Fibroblast of pulmonary artery (primary cell): ENCODE measurements at regions not wholly inside any gene's neighbourhood (a gene's known extent, or its start where the extent isn't known, plus 50 kb on each side); places are given as distances from the start of the nearest gene placed in this dataset.
"Not testable (repeated sequence)": the region's sequence is repeated elsewhere in the genome, so short reads cannot be mapped to it uniquely, and the experiment has no call there.

Experiments
- DNase-seq: peaks from one replicate; pipeline ENCODE4 v3.0.0-alpha.2; 2010; ENCODE audit warnings: low read depth
- H3K4me3 ChIP-seq: replicated peaks from 2 replicates; pipeline ENCODE4 v1.5.1; 2011; ENCODE audit warnings: low read depth, mild to moderate bottlenecking, control low read depth, low read length, moderate library complexity
- TF ChIP-seq, protein P1 (sequence below): IDR thresholded peaks from 2 replicates; pipeline ENCODE4 v1.5.1; 2011; ENCODE audit warnings: mild to moderate bottlenecking, control low read depth, low read length, inconsistent platforms; ENCODE audit errors: missing control alignments

DNA sequence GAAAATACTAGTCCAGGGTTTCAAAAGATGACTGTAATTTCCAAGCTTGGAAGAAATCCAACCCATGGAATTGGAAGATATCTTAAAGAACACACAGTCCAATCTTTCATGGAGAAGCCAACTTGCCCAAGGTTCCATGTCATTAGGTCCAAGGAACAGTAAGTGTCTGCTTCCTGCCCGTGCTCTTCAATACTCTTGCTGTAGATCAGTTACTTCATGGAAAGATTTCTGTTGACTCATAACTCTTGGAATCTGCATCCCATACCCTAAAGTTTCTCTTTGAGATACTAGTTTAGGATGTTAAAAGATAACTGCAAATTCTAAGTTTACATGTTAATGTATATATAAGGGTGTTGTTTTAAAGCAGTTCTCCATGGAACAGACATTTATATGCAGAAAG is 127.9 kb upstream of the SLC13A1 start:
- no peak for DNase-seq
- TF ChIP-seq, protein P1, sequence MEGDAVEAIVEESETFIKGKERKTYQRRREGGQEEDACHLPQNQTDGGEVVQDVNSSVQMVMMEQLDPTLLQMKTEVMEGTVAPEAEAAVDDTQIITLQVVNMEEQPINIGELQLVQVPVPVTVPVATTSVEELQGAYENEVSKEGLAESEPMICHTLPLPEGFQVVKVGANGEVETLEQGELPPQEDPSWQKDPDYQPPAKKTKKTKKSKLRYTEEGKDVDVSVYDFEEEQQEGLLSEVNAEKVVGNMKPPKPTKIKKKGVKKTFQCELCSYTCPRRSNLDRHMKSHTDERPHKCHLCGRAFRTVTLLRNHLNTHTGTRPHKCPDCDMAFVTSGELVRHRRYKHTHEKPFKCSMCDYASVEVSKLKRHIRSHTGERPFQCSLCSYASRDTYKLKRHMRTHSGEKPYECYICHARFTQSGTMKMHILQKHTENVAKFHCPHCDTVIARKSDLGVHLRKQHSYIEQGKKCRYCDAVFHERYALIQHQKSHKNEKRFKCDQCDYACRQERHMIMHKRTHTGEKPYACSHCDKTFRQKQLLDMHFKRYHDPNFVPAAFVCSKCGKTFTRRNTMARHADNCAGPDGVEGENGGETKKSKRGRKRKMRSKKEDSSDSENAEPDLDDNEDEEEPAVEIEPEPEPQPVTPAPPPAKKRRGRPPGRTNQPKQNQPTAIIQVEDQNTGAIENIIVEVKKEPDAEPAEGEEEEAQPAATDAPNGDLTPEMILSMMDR: no peak
- H3K4me3 ChIP-seq: no peak overlapping the region

DNA sequence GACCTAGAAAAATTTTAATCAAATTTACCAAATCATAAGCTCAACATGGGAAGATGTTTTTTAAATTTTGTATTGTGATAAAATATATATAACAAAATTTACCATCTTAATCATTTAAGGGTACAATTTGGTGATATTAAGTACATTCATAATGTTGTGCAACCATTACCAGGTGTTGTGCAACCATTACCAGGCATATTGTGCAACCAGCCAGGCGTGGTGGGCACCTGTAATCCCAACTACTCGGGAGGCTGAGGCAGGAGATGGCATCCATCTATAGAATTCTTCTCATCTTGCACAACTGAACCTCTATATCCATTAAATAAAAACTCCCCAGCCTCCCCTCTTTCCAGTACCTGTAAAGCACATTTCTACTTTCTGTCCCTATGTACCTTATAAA is 124.5 kb upstream of the SLC13A1 start:
- TF ChIP-seq, protein P1: no peak
- no peak overlapping the region for H3K4me3 ChIP-seq
- no peak for DNase-seq

DNA sequence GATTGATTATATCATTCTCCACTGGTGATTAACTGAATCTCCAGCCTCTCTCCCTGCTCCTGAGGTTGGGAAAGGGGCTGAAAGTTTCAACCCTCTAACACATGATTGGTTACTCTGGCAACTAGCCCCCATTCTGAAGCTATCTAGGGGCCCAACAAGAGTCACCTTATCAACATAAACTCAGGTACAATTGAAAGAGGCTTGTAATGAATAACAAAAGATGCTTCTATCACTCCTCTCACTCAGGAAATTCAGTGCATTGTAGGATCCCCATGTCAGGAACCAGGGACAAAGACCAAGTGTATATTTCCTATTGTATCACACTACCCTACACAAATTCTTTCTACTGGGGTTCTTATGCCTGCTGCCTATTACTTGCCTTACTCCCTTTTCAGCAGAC is 123.9 kb upstream of the SLC13A1 start:
- TF ChIP-seq, protein P1: no peak

DNA sequence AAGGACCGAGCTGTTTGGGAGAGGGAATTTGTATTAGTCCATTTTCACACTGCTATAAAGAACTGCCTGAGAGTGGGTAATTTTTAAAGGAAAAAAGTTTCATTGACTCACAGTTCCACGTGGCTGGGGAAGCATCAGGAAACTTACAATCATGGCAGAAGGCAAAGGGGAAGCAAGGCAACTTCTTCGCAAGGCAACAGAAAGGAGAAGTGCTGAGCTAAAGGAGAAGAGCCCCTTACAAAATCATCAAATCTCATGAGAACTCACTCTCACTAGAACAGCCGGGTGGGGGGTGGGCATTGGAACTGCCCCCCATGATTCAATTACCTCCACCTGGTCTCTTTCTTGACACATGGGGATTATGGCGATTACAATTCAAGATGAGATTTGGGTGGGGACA is 121.8 kb upstream of the SLC13A1 start:
- H3K4me3 ChIP-seq, DNase-seq: not testable (repeated sequence)

More for the DNA sequence above, 123.9 kb upstream of the SLC13A1 start:
- DNase-seq: no peak
- no peak overlapping the region for H3K4me3 ChIP-seq

DNA sequence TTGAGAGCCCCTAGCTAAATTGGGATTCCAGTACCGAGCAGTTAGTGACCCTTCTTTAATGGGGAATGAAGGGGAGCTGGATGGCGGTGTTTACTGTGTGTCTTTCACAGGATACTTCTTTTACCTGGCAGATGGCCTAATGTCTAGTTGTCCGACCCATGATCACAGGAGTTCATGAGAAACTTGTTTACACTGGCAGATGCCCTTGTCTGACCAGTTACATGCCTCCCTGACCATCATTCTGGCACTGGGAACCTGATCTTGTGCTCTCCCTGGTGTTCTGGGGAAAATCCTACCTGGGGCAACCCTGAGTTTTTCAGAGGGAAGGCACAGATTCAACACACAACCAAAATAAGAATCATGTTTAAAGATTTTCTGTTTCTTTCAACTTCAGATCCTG is 120.1 kb upstream of the SLC13A1 start:
- TF ChIP-seq, protein P1: no peak
- H3K4me3 ChIP-seq: no peak overlapping the region
- DNase-seq: no peak

DNA sequence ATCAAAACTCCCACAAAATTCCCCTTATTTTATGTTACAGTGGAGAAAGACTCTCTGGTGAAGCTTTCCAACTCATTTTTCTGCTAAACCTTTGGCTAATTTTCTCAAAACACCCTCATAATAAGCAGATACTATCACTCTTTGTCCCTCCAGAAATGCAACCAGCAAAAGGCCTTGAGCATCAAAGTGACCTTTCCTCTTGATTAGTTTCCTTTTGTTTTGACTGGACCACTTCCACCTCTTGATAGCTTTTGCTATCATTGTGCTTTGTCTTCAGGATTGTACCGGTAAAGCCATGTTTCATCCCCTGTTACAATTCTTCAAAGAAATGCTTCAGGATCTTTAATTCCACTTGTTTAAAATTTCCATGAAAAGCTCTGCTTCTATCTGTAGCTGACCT is 115.1 kb upstream of the SLC13A1 start:
- TF ChIP-seq, protein P1: no peak
- no peak for DNase-seq
- no peak overlapping the region for H3K4me3 ChIP-seq

DNA sequence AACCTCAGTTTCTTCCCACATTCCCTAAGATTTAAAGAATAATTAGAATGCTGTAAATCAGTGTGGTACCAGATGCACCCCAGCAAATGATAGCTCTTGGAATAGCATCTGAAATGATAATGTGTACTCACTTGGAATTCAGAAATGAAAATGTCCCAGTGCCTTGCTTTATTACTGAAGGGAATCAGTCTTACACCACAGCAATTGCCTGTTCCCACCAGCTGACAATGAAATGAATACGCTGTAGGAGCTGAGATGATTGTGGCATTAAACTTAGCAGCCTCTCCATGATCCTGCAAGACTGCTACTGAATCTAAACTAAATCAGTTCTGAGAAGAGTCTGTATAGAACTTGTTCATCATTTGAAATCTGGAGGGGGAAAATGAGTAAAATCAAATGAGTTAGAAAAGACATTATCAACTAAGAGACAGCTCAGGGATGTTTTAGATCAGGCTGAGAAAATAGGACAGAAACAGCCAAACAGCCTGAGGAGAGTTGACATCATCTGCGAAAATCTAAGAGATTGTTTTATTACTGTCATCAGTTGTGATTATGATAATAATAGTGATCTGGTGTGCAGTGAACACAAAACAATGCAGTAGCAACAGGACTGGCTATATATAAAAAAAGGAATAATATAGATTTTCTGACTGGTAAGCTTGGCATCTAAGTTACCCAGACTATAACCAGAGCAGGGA is 108.6 kb upstream of the SLC13A1 start:
- no peak overlapping the region for H3K4me3 ChIP-seq
- no peak for DNase-seq
- TF ChIP-seq, protein P1: no peak
